Lower leg skin (tissue), 3 donors: ENCODE measurements at regions not wholly inside any gene's neighbourhood (a gene's known extent, or its start where the extent isn't known, plus 50 kb on each side); places are given as distances from the start of the nearest gene placed in this dataset.

Source experiments
- POLR2A ChIP-seq, 2 donors: fragments of 450-650 bp; IDR thresholded peaks; one replicate each; pipeline ENCODE4 v1.6.1; 2016 to 2017; ENCODE audit warnings: antibody characterized with exemption in 2 of 2, mild to moderate bottlenecking in 1 of 2, moderate library complexity in 1 of 2
- TF ChIP-seq, protein P1 (sequence below), 3 donors: fragments of 450-650 bp; IDR thresholded peaks; one replicate each; pipeline ENCODE4 v1.5.1; 2016; ENCODE audit warnings: antibody characterized with exemption in 3 of 3, mild to moderate bottlenecking in 3 of 3, moderate library complexity in 2 of 3

DNA sequence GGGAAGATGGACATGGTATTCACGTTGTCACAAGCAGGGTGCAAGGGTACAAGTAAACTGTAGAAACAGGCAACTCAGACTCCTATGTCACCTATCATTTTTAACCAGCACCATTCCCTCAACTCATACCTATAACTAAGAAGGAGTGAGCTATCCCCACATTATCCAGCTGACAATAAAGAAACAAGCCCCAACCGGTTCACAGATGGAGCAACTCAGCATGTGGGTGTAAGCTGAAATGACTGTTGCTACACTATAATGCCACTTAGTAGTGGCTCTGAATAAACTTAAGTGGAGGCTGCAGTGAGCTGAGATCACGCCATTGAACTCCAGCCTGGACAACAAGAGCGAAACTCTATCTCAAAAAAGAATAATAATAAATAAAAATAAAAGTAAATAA lies 829.5 kb upstream of the MDGA2 start:
- TF ChIP-seq, protein P1, sequence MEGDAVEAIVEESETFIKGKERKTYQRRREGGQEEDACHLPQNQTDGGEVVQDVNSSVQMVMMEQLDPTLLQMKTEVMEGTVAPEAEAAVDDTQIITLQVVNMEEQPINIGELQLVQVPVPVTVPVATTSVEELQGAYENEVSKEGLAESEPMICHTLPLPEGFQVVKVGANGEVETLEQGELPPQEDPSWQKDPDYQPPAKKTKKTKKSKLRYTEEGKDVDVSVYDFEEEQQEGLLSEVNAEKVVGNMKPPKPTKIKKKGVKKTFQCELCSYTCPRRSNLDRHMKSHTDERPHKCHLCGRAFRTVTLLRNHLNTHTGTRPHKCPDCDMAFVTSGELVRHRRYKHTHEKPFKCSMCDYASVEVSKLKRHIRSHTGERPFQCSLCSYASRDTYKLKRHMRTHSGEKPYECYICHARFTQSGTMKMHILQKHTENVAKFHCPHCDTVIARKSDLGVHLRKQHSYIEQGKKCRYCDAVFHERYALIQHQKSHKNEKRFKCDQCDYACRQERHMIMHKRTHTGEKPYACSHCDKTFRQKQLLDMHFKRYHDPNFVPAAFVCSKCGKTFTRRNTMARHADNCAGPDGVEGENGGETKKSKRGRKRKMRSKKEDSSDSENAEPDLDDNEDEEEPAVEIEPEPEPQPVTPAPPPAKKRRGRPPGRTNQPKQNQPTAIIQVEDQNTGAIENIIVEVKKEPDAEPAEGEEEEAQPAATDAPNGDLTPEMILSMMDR (IDR thresholded peaks at IDR 0.05): no peak
- TF ChIP-seq POLR2A (IDR thresholded peaks at IDR 0.05): no peak
